OCI-LY7 (cell line): ENCODE measurements at regions not wholly inside any gene's neighbourhood (a gene's known extent, or its start where the extent isn't known, plus 50 kb on each side); places are given as distances from the start of the nearest gene placed in this dataset.

ENCODE experiments used
- CTCF ChIP-seq: fragments of 200-600 bp; sonication (generic); conservative IDR thresholded peaks from 2 replicates; pipeline ENCODE4 v1.5.1; 2014; ENCODE audit warnings: mild to moderate bottlenecking, antibody characterized with exemption, low read length, moderate library complexity, mixed read lengths
- EZH2phosphoT487 ChIP-seq: fragments of 200-600 bp; sonication (generic); IDR thresholded peaks from 2 replicates; pipeline ENCODE4 v1.6.1; 2018; ENCODE audit warnings: low read depth, borderline replicate concordance, mild to moderate bottlenecking, mixed run types, antibody characterized with exemption, low read length, moderate library complexity, mixed read lengths

- TF ChIP-seq CTCF = no peak
- TF ChIP-seq EZH2phosphoT487 = no peak
Observed at GRCh38 chr3:35500641-35501350, 138.5 kb upstream of the ARPP21 start.
